H1 (cell line): ENCODE measurements at regions not wholly inside any gene's neighbourhood (a gene's known extent, or its start where the extent isn't known, plus 50 kb on each side); places are given as distances from the start of the nearest gene placed in this dataset.

Source experiments
- CHD1 ChIP-seq: IDR thresholded peaks from 2 replicates; pipeline ENCODE4 v1.6.1; 2012; ENCODE audit warnings: low read depth, low read length, improper control_type of control experiment
- CHD2 ChIP-seq: IDR thresholded peaks from 2 replicates; pipeline ENCODE4 v1.6.1; 2012; ENCODE audit warnings: low read length, improper control_type of control experiment
- CTBP2 ChIP-seq: IDR thresholded peaks from 2 replicates; pipeline ENCODE4 v1.7.0; 2011; ENCODE audit warnings: borderline replicate concordance, mild to moderate bottlenecking, moderate library complexity, mixed read lengths, low read length; ENCODE audit not compliant: insufficient read depth, insufficient read length
- SIX5 ChIP-seq: IDR thresholded peaks from 2 replicates; pipeline ENCODE4 v1.6.1; 2011; ENCODE audit warnings: mild to moderate bottlenecking, low read depth, low read length
- SP2 ChIP-seq: IDR thresholded peaks from 2 replicates; pipeline ENCODE4 v1.6.1; 2012; ENCODE audit warnings: mild to moderate bottlenecking, low read length, inconsistent platforms
- SP4 ChIP-seq: IDR thresholded peaks from 2 replicates; pipeline ENCODE4 v1.6.1; 2012; ENCODE audit warnings: low read length, inconsistent platforms
- YY1 ChIP-seq: IDR thresholded peaks from 2 replicates; pipeline ENCODE4 v1.6.1; 2011; ENCODE audit warnings: low read depth, mild to moderate bottlenecking, low read length

GRCh38 chr6:122049341-122049740 lies 350.1 kb upstream of the HSF2 start (continued):
- TF ChIP-seq SP4 = no peak
- TF ChIP-seq SIX5 = no peak
- TF ChIP-seq YY1 = no peak
- no peak for TF ChIP-seq CHD2
- no peak for TF ChIP-seq CTBP2
- no peak for TF ChIP-seq SP2
- TF ChIP-seq CHD1 = no peak
- TF ChIP-seq, all 59 proteins: peak for 0
